Activated CD8-positive, alpha-beta T cell treated with anti-CD3 and anti-CD28 coated beads for 36 hours (primary cell): ENCODE measurements at regions not wholly inside any gene's neighbourhood (a gene's known extent, or its start where the extent isn't known, plus 50 kb on each side); places are given as distances from the start of the nearest gene placed in this dataset.
"Not testable (repeated sequence)": the region's sequence is repeated elsewhere in the genome, so short reads cannot be mapped to it uniquely, and the experiment has no call there.

ENCODE experiments used
- ATAC-seq: fragments of 200-7000 bp; cut with Tn5 transposase; one replicate; pipeline ENCODE4 v1.10.0; 2021; ENCODE audit warnings: mild to moderate bottlenecking, moderate library complexity
- CTCF ChIA-PET: fragments of 350-600 bp; sonication (Branson Sonifier 250); formaldehyde crosslinking; loops from one replicate; lab custom pipeline; 2021; ENCODE audit warnings: antibody characterized with exemption; lab: Charles Lee
- POLR2A ChIA-PET: fragments of 350-600 bp; sonication (Branson Sonifier 250); formaldehyde crosslinking; loops from one replicate; lab custom pipeline; 2021; ENCODE audit warnings: antibody characterized with exemption; lab: Charles Lee
- DNase-seq: peaks from one replicate; pipeline ENCODE4 v3.0.0-alpha.2; 2020
- H3K27ac Mint-ChIP-seq: one replicate; pipeline ENCODE4 v1.8.0; 2021; ENCODE audit warnings: mild to moderate bottlenecking, mixed read lengths
- H3K27me3 Mint-ChIP-seq: one replicate; pipeline ENCODE4 v1.8.0; 2021; ENCODE audit warnings: mixed read lengths
- H3K36me3 Mint-ChIP-seq: one replicate; pipeline ENCODE4 v1.8.0; 2021; ENCODE audit warnings: low read depth, mixed read lengths
- H3K4me1 Mint-ChIP-seq: one replicate; pipeline ENCODE4 v1.8.0; 2021; ENCODE audit warnings: low read depth, mixed read lengths
- H3K4me3 Mint-ChIP-seq: one replicate; pipeline ENCODE4 v1.8.0; 2021; ENCODE audit warnings: mild to moderate bottlenecking, moderate library complexity, mixed read lengths
- H3K9me3 Mint-ChIP-seq: one replicate; pipeline ENCODE4 v1.8.0; 2021; ENCODE audit warnings: mixed read lengths
- intact Hi-C: fragments of 100-400 bp; cut with micrococcal nuclease; formaldehyde crosslinking; loops from one replicate; pipeline ENCODE4 v1.10.0; 2022
- TF ChIP-seq, protein P1 (sequence below): fragments of 200-600 bp; IDR thresholded peaks from one replicate; pipeline ENCODE4 v1.8.0; 2022; ENCODE audit warnings: antibody characterized with exemption, mild to moderate bottlenecking

DNA sequence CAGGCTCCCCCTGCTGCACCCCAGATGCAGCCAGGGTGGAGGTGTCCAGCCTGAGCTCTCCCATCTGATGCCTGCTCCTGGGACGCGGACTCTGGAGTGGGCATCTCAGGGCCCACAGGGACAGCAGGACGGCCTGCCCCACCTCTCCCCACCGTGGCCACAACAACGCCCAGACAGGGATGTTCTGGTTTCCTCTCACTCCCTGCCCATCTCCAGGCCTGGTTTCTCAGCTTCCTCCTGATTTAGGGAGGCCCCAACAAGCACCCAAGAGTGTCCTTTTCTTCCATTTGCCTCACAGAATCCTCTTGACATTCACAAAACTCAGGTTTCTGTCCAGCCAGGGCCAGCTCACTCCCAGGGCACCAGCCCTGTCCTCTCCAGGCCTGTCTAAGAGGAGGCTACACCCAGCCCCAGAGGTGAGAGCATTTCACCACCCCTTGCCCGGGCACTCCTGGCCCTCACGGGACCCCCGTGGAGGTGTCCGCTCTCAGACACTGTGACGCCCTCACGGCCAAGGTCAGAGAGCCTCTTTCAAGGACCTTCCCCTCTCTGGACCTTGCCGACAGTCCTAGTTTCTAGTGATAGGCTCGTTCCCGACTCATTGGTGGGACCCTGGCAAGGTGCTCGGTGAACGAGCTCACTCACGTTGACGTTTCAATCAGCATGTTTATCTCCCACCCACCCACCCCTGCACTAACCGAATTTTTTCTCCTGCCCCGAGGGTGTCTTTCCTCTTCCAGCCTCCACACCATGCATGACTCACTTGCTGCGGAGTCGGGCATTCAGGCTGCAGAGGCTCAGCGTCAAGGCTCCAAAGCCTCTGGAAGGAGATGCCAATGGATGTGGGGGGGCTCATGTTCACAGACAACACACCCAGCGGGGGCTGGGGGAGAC is 62.0 kb upstream of the UNC5A start:
- H3K4me3 Mint-ChIP-seq: no peak overlapping the region
- TF ChIP-seq, protein P1, sequence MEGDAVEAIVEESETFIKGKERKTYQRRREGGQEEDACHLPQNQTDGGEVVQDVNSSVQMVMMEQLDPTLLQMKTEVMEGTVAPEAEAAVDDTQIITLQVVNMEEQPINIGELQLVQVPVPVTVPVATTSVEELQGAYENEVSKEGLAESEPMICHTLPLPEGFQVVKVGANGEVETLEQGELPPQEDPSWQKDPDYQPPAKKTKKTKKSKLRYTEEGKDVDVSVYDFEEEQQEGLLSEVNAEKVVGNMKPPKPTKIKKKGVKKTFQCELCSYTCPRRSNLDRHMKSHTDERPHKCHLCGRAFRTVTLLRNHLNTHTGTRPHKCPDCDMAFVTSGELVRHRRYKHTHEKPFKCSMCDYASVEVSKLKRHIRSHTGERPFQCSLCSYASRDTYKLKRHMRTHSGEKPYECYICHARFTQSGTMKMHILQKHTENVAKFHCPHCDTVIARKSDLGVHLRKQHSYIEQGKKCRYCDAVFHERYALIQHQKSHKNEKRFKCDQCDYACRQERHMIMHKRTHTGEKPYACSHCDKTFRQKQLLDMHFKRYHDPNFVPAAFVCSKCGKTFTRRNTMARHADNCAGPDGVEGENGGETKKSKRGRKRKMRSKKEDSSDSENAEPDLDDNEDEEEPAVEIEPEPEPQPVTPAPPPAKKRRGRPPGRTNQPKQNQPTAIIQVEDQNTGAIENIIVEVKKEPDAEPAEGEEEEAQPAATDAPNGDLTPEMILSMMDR: no peak
- no peaks in the 10 kb centered on the region for H3K9me3 Mint-ChIP-seq
- H3K27me3 Mint-ChIP-seq: peaks cover 66% of the 10 kb centered on the region
- intact Hi-C loops: no loop called here
- POLR2A ChIA-PET: no interaction called here
- H3K4me1 Mint-ChIP-seq: peaks cover 19% of the 10 kb centered on the region
- no peak overlapping the region for H3K27ac Mint-ChIP-seq
- CTCF ChIA-PET: interaction anchor here (2.8 kb wide), 1 partner anchor 88 kb away, joined by 14 read pairs; no protein-coding TSS in a partner anchor
- H3K36me3 Mint-ChIP-seq: no peaks in the 10 kb centered on the region
- DNase-seq (no peak), ATAC-seq (no peak)

- ATAC-seq (no peak), DNase-seq (no peak)
- Mint-ChIP-seq H3K4me1 (peaks cover 14% of the 10 kb centered on the region), H3K36me3 (no peaks in the 10 kb centered on the region), H3K4me3 (no peak overlapping the region), H3K27ac (no peak overlapping the region), H3K27me3 (peaks cover 59% of the 10 kb centered on the region), H3K9me3 (no peaks in the 10 kb centered on the region)
- ChIA-PET CTCF (interaction anchor here (2.8 kb wide), 1 partner anchor 89 kb away, joined by 14 read pairs; no protein-coding TSS in a partner anchor), POLR2A (no interaction called here)
- TF ChIP-seq, protein P1: no peak
- intact Hi-C loops: no loop called here
Observed at GRCh38 chr5:176748967-176749935, 61.1 kb upstream of the UNC5A start.

GRCh38 chr5:176750144-176750543 is 60.2 kb upstream of the UNC5A start:
- DNase-seq: no peak
- Mint-ChIP-seq H3K4me1 (peaks cover 9% of the 10 kb centered on the region), H3K27ac (no peak overlapping the region), H3K4me3 (no peak overlapping the region), H3K36me3 (no peaks in the 10 kb centered on the region), H3K9me3 (no peaks in the 10 kb centered on the region), H3K27me3 (peaks cover 52% of the 10 kb centered on the region)
- ChIA-PET POLR2A (no interaction called here), CTCF (no interaction called here)
- ATAC-seq: no peak
- TF ChIP-seq, protein P1: no peak
- intact Hi-C loops: no loop called here

GRCh38 chr5:176754376-176754973 is 55.9 kb upstream of the UNC5A start:
- ATAC-seq (no peak), DNase-seq (no peak)
- H3K4me3 Mint-ChIP-seq: no peak overlapping the region
- ChIA-PET CTCF (interaction anchor here (1.0 to 2.2 kb wide), 2 partner anchors 40 to 94 kb away, joined by 3 to 8 read pairs; no protein-coding TSS in a partner anchor), POLR2A (no interaction called here)
- H3K9me3 Mint-ChIP-seq: peaks cover 4% of the 10 kb centered on the region
- TF ChIP-seq, protein P1: no peak
- intact Hi-C loops: no loop called here
- H3K4me1 Mint-ChIP-seq: no peaks in the 10 kb centered on the region
- H3K27ac Mint-ChIP-seq: no peak overlapping the region
- peaks cover 30% of the 10 kb centered on the region for H3K27me3 Mint-ChIP-seq
- H3K36me3 Mint-ChIP-seq: no peaks in the 10 kb centered on the region

- CTCF ChIA-PET, H3K36me3 Mint-ChIP-seq, H3K27ac Mint-ChIP-seq, H3K4me1 Mint-ChIP-seq, DNase-seq, POLR2A ChIA-PET, H3K4me3 Mint-ChIP-seq, ATAC-seq, intact Hi-C loops, H3K9me3 Mint-ChIP-seq: not testable (repeated sequence)
- peaks cover 24% of the 10 kb centered on the region for H3K27me3 Mint-ChIP-seq
Observed at GRCh38 chr5:176755593-176755992, 54.8 kb upstream of the UNC5A start.

GRCh38 chr5:176757569-176757968 is 52.8 kb upstream of the UNC5A start:
- H3K36me3 Mint-ChIP-seq, H3K4me1 Mint-ChIP-seq, H3K9me3 Mint-ChIP-seq, DNase-seq, H3K27ac Mint-ChIP-seq, POLR2A ChIA-PET, ATAC-seq, intact Hi-C loops, H3K4me3 Mint-ChIP-seq: not testable (repeated sequence)
- H3K27me3 Mint-ChIP-seq: peaks cover 16% of the 10 kb centered on the region
- CTCF ChIA-PET: interaction anchor here (3.3 kb wide), 1 partner anchor 98 kb away, joined by 14 read pairs; no protein-coding TSS in a partner anchor
